Liver (tissue), 8 donors: ENCODE measurements at regions not wholly inside any gene's neighbourhood (a gene's known extent, or its start where the extent isn't known, plus 50 kb on each side); places are given as distances from the start of the nearest gene placed in this dataset.

Source experiments
- DNase-seq: peaks from one replicate; pipeline ENCODE4 v3.0.0-alpha.2; 2017; ENCODE audit warnings: low spot score
- H3K27ac ChIP-seq, 2 donors: one replicate each; pipeline ENCODE4 v1.7.0; 2013; ENCODE audit warnings: inconsistent platforms in 2 of 2, low read length in 2 of 2, control low read depth in 1 of 2, low read depth in 1 of 2, mild to moderate bottlenecking in 1 of 2
- H3K27me3 ChIP-seq, 4 donors: one replicate each; pipeline versions ENCODE4 v1.6.1 to v1.7.0; 2013; ENCODE audit warnings: low read length in 3 of 4, inconsistent platforms in 1 of 4, mild to moderate bottlenecking in 1 of 4, moderate library complexity in 1 of 4; ENCODE audit not compliant: control insufficient read depth in 4 of 4, insufficient read depth in 4 of 4
- H3K36me3 ChIP-seq, 4 donors: one replicate each; pipeline versions ENCODE4 v1.6.1 to v1.7.0; 2013; ENCODE audit warnings: low read length in 3 of 4, mild to moderate bottlenecking in 3 of 4, low read depth in 1 of 4, moderate library complexity in 1 of 4; ENCODE audit not compliant: control insufficient read depth in 4 of 4, insufficient read depth in 3 of 4
- H3K4me1 ChIP-seq, 4 donors: one replicate each; pipeline versions ENCODE4 v1.6.1 to v1.7.0; 2013; ENCODE audit warnings: low read length in 3 of 4, mild to moderate bottlenecking in 3 of 4, moderate library complexity in 1 of 4; ENCODE audit not compliant: control insufficient read depth in 4 of 4, insufficient read depth in 4 of 4
- H3K4me3 ChIP-seq, 3 donors: one replicate each; pipeline versions ENCODE4 v1.6.1 to v1.7.0; 2013; ENCODE audit warnings: low read length in 3 of 3, control low read depth in 1 of 3, low read depth in 1 of 3, mild to moderate bottlenecking in 1 of 3
- H3K9ac ChIP-seq, 2 donors: one replicate each; pipeline ENCODE4 v1.7.0; 2013; ENCODE audit warnings: low read length in 2 of 2, mild to moderate bottlenecking in 2 of 2, moderate library complexity in 2 of 2, control low read depth in 1 of 2, low read depth in 1 of 2
- H3K9me3 ChIP-seq, 4 donors: one replicate each; pipeline versions ENCODE4 v1.6.1 to v1.7.0; 2013; ENCODE audit warnings: low read length in 3 of 4; ENCODE audit not compliant: control insufficient read depth in 4 of 4
- EGR1 ChIP-seq, 2 donors: IDR thresholded peaks; 2 replicates each; pipeline ENCODE4 v1.6.1; 2016 to 2018; ENCODE audit warnings: antibody characterized with exemption in 2 of 2, low read depth in 2 of 2
- FOXA1 ChIP-seq: IDR thresholded peaks from 2 replicates; pipeline ENCODE4 v1.6.1; 2016; ENCODE audit warnings: antibody characterized with exemption
- FOXA2 ChIP-seq: IDR thresholded peaks from 2 replicates; pipeline ENCODE4 v1.6.1; 2016; ENCODE audit warnings: antibody characterized with exemption
- GABPA ChIP-seq, 2 donors: IDR thresholded peaks in 1 of 2; conservative IDR thresholded peaks in 1 of 2; 2 replicates each; pipeline ENCODE4 v1.6.1; 2016; ENCODE audit warnings: antibody characterized with exemption in 2 of 2, mild to moderate bottlenecking in 1 of 2, moderate library complexity in 1 of 2
- HNF4A ChIP-seq, 2 donors: conservative IDR thresholded peaks; 2 replicates each; pipeline ENCODE4 v1.6.1; 2016; ENCODE audit warnings: antibody characterized with exemption in 2 of 2, mild to moderate bottlenecking in 2 of 2
- HNF4G ChIP-seq: IDR thresholded peaks from 2 replicates; pipeline ENCODE4 v1.6.1; 2016; ENCODE audit warnings: antibody characterized with exemption
- JUND ChIP-seq, 2 donors: IDR thresholded peaks; 2 replicates each; pipeline ENCODE4 v1.6.1; 2016; ENCODE audit warnings: antibody characterized with exemption in 2 of 2
- NR2F2 ChIP-seq: IDR thresholded peaks from 2 replicates; pipeline ENCODE4 v1.6.1; 2016; ENCODE audit warnings: antibody characterized with exemption
- RAD21 ChIP-seq, 2 donors: IDR thresholded peaks; 2 replicates each; pipeline ENCODE4 v1.6.1; 2016; ENCODE audit warnings: antibody characterized with exemption in 2 of 2, mild to moderate bottlenecking in 2 of 2
- RXRA ChIP-seq, 2 donors: IDR thresholded peaks; 2 replicates each; pipeline ENCODE4 v1.6.1; 2017 to 2018; ENCODE audit warnings: antibody characterized with exemption in 2 of 2, mild to moderate bottlenecking in 1 of 2
- SP1 ChIP-seq: IDR thresholded peaks from 2 replicates; pipeline ENCODE4 v1.6.1; 2018; ENCODE audit warnings: antibody characterized with exemption, mild to moderate bottlenecking
- TAF1 ChIP-seq: conservative IDR thresholded peaks from 2 replicates; pipeline ENCODE4 v1.6.1; 2016; ENCODE audit warnings: antibody characterized with exemption, mild to moderate bottlenecking
- YY1 ChIP-seq: IDR thresholded peaks from 2 replicates; pipeline ENCODE4 v1.6.1; 2016; ENCODE audit warnings: antibody characterized with exemption, mild to moderate bottlenecking
- WGBS: extraction: QIAGEN DNeasy Blood & Tissue Kit; methylation state at CpG from one replicate; pipeline ENCODE4 v1.1.7; 2013; 5-methylcytosine and 5-hydroxymethylcytosine counted together
- TF ChIP-seq, protein P1 (sequence below): IDR thresholded peaks from 2 replicates; pipeline ENCODE4 v1.6.1; 2016; ENCODE audit warnings: antibody characterized with exemption
- TF ChIP-seq, protein P2 (sequence below): IDR thresholded peaks from 2 replicates; pipeline ENCODE4 v1.6.1; 2016; ENCODE audit warnings: antibody characterized with exemption
- TF ChIP-seq, protein P3 (sequence below): IDR thresholded peaks from 2 replicates; pipeline ENCODE4 v1.6.1; 2016; ENCODE audit warnings: antibody characterized with exemption
- TF ChIP-seq, protein P4 (sequence below): IDR thresholded peaks from 2 replicates; pipeline ENCODE4 v1.6.1; 2016; ENCODE audit warnings: antibody characterized with exemption, mild to moderate bottlenecking
- TF ChIP-seq, protein P5 (sequence below): fragments of 150-350 bp; IDR thresholded peaks from 2 replicates; pipeline ENCODE4 v1.5.1; 2017; ENCODE audit warnings: improper control_type of control experiment, low read depth, low read length; ENCODE audit not compliant: missing input control
- donor health status: healthy.
- donor health status: healthy.
- donor health status: healthy.
- donor health status: healthy.
- donor health status: healthy.

DNA sequence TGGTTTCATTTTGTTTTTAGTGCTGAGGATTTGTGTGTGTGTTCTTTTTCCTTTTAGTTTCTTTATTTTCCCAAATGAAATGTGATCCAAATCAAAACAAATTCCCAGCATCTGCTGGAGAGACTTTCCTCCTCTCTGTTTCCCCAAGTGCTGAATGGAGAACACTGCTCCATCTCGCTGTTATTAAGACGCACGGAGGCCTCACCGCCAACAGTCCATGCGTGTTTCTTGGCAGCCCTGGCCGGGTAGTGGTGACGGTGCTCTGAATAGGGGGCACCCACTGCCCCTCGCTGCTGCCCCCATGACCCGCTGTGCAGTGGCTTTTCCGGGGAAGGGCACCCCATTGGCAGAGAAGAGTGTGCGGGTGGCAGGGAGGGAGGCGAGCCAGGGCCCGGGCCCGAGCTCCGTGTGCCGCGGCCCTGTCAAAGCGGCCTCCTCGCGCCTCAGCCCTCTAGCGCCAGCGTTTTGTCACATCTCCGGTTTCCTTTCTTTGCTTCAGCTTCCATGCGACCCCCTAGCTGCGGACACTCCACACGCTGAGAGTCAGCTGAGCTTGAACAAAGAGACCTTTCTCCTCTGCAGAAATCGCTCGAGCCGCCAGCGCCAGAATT is 473.7 kb upstream of the SALL3 start:
- TF ChIP-seq, protein P1, sequence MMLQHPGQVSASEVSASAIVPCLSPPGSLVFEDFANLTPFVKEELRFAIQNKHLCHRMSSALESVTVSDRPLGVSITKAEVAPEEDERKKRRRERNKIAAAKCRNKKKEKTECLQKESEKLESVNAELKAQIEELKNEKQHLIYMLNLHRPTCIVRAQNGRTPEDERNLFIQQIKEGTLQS = no peak
- no peak for TF ChIP-seq JUND (IDR thresholded peaks at IDR 0.05)
- no peak for TF ChIP-seq YY1
- no peak for TF ChIP-seq RAD21 (IDR thresholded peaks at IDR 0.05)
- TF ChIP-seq HNF4A (conservative IDR thresholded peaks at IDR 0.05) = no peak
- TF ChIP-seq FOXA1 = no peak
- no peak for TF ChIP-seq HNF4G
- no peak for TF ChIP-seq RXRA (IDR thresholded peaks at IDR 0.05)
- no peak for TF ChIP-seq GABPA (IDR thresholded peaks at IDR 0.05 in 1 of 2, conservative IDR thresholded peaks at IDR 0.05 in 1 of 2)
- TF ChIP-seq, protein P2, sequence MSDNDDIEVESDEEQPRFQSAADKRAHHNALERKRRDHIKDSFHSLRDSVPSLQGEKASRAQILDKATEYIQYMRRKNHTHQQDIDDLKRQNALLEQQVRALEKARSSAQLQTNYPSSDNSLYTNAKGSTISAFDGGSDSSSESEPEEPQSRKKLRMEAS = no peak
- TF ChIP-seq, protein P3, sequence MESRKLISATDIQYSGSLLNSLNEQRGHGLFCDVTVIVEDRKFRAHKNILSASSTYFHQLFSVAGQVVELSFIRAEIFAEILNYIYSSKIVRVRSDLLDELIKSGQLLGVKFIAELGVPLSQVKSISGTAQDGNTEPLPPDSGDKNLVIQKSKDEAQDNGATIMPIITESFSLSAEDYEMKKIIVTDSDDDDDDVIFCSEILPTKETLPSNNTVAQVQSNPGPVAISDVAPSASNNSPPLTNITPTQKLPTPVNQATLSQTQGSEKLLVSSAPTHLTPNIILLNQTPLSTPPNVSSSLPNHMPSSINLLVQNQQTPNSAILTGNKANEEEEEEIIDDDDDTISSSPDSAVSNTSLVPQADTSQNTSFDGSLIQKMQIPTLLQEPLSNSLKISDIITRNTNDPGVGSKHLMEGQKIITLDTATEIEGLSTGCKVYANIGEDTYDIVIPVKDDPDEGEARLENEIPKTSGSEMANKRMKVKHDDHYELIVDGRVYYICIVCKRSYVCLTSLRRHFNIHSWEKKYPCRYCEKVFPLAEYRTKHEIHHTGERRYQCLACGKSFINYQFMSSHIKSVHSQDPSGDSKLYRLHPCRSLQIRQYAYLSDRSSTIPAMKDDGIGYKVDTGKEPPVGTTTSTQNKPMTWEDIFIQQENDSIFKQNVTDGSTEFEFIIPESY = no peak
- Histone ChIP-seq H3K4me3 (no peak overlapping the region), H3K27me3 (peaks cover 0 to 3% (median 0%) of the 10 kb centered on the region in 4 donors), H3K9ac (no peak overlapping the region), H3K4me1 (no peaks in the 10 kb centered on the region), H3K9me3 (no peaks in the 10 kb centered on the region), H3K27ac (no peak overlapping the region), H3K36me3 (no peaks in the 10 kb centered on the region)
- 69% methylated on average over 30 of the region's 30 CpGs for WGBS
- no peak for DNase-seq

DNA sequence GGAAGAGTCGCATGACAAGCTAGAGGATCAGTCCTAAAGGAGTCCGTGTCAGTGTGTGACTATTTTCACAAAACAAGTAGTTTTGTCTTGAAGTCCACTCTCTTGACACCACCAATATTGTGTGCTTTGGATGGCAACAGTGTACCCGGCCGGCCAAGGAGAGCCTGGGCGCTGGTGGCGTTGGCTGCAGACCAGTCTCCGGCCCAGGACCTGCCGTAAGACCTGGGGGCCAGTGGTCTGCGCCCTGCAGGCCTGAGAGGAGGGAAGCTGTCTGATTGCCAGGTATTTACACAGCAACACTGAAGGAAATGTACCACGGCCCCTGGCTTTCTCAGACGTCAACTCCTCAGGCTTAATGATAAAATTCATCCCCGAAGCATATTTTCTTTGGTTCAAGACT is 472.4 kb upstream of the SALL3 start:
- 78% methylated on average over 12 of the region's 12 CpGs for WGBS
- peak; percentile 5 for DNase-seq
- Histone ChIP-seq H3K27ac (no peak overlapping the region), H3K9me3 (no peaks in the 10 kb centered on the region), H3K27me3 (peaks cover 0 to 3% (median 0%) of the 10 kb centered on the region in 4 donors), H3K36me3 (no peaks in the 10 kb centered on the region), H3K4me3 (no peak overlapping the region), H3K4me1 (no peaks in the 10 kb centered on the region), H3K9ac (no peak overlapping the region)
- TF ChIP-seq HNF4G (no peak), YY1 (no peak), RXRA (IDR thresholded peaks at IDR 0.05) (no peak), JUND (IDR thresholded peaks at IDR 0.05) (no peak), GABPA (IDR thresholded peaks at IDR 0.05 in 1 of 2, conservative IDR thresholded peaks at IDR 0.05 in 1 of 2) (no peak), FOXA2 (no peak), FOXA1 (no peak), EGR1 (IDR thresholded peaks at IDR 0.05; ENCODE audit: low read depth in 2 of 2) (no peak), RAD21 (IDR thresholded peaks at IDR 0.05) (no peak), NR2F2 (no peak), HNF4A (conservative IDR thresholded peaks at IDR 0.05) (no peak), TAF1 (no peak), SP1 (no peak)
- TF ChIP-seq, protein P3 = no peak
- TF ChIP-seq, protein P4, sequence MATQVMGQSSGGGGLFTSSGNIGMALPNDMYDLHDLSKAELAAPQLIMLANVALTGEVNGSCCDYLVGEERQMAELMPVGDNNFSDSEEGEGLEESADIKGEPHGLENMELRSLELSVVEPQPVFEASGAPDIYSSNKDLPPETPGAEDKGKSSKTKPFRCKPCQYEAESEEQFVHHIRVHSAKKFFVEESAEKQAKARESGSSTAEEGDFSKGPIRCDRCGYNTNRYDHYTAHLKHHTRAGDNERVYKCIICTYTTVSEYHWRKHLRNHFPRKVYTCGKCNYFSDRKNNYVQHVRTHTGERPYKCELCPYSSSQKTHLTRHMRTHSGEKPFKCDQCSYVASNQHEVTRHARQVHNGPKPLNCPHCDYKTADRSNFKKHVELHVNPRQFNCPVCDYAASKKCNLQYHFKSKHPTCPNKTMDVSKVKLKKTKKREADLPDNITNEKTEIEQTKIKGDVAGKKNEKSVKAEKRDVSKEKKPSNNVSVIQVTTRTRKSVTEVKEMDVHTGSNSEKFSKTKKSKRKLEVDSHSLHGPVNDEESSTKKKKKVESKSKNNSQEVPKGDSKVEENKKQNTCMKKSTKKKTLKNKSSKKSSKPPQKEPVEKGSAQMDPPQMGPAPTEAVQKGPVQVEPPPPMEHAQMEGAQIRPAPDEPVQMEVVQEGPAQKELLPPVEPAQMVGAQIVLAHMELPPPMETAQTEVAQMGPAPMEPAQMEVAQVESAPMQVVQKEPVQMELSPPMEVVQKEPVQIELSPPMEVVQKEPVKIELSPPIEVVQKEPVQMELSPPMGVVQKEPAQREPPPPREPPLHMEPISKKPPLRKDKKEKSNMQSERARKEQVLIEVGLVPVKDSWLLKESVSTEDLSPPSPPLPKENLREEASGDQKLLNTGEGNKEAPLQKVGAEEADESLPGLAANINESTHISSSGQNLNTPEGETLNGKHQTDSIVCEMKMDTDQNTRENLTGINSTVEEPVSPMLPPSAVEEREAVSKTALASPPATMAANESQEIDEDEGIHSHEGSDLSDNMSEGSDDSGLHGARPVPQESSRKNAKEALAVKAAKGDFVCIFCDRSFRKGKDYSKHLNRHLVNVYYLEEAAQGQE = no peak
- TF ChIP-seq, protein P5, sequence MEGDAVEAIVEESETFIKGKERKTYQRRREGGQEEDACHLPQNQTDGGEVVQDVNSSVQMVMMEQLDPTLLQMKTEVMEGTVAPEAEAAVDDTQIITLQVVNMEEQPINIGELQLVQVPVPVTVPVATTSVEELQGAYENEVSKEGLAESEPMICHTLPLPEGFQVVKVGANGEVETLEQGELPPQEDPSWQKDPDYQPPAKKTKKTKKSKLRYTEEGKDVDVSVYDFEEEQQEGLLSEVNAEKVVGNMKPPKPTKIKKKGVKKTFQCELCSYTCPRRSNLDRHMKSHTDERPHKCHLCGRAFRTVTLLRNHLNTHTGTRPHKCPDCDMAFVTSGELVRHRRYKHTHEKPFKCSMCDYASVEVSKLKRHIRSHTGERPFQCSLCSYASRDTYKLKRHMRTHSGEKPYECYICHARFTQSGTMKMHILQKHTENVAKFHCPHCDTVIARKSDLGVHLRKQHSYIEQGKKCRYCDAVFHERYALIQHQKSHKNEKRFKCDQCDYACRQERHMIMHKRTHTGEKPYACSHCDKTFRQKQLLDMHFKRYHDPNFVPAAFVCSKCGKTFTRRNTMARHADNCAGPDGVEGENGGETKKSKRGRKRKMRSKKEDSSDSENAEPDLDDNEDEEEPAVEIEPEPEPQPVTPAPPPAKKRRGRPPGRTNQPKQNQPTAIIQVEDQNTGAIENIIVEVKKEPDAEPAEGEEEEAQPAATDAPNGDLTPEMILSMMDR = no peak
- TF ChIP-seq, protein P1 = no peak
- TF ChIP-seq, protein P2 = no peak
